Ovary (tissue), 3 donors: ENCODE measurements at regions not wholly inside any gene's neighbourhood (a gene's known extent, or its start where the extent isn't known, plus 50 kb on each side); places are given as distances from the start of the nearest gene placed in this dataset.

Experiments
- EP300 ChIP-seq: sonication (generic); formaldehyde crosslinking; IDR thresholded peaks from one replicate; pipeline ENCODE4 v1.6.1; 2017; ENCODE audit warnings: antibody characterized with exemption
- TF ChIP-seq, protein P1 (sequence below), 3 donors: fragments of 450-650 bp in 2 of 3; fragments of 200-600 bp in 1 of 3; IDR thresholded peaks; one replicate each; pipeline versions ENCODE4 v1.5.1 to v1.8.0; 2016 to 2022; ENCODE audit warnings: antibody characterized with exemption in 3 of 3, mild to moderate bottlenecking in 1 of 3
- donor health status: DM: no; HTN: no; CAD: no.

DNA sequence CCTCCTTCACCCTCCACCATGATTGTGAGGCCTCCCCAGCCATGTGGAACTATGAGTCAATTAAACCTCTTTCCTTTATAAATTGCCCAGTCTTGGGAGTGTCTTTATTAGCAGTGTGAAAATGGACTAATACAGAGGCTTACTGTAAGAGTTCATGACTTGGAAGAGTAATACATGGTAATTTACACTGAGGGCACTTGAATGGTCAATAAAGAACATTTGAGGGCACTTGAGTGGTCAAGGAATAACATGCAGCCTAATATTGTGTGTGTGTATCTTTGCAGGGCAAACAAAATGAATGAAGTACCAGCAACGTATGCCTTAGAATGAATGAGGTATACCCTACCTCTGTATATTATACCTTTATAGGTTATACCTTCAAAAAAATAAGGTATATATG, 190.4 kb upstream of the SOX11 start:
- no peak for TF ChIP-seq EP300
- TF ChIP-seq, protein P1, sequence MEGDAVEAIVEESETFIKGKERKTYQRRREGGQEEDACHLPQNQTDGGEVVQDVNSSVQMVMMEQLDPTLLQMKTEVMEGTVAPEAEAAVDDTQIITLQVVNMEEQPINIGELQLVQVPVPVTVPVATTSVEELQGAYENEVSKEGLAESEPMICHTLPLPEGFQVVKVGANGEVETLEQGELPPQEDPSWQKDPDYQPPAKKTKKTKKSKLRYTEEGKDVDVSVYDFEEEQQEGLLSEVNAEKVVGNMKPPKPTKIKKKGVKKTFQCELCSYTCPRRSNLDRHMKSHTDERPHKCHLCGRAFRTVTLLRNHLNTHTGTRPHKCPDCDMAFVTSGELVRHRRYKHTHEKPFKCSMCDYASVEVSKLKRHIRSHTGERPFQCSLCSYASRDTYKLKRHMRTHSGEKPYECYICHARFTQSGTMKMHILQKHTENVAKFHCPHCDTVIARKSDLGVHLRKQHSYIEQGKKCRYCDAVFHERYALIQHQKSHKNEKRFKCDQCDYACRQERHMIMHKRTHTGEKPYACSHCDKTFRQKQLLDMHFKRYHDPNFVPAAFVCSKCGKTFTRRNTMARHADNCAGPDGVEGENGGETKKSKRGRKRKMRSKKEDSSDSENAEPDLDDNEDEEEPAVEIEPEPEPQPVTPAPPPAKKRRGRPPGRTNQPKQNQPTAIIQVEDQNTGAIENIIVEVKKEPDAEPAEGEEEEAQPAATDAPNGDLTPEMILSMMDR (IDR thresholded peaks at IDR 0.05), result no peak
